HG03378 (cell line): ENCODE measurements at regions not wholly inside any gene's neighbourhood (a gene's known extent, or its start where the extent isn't known, plus 50 kb on each side); places are given as distances from the start of the nearest gene placed in this dataset.
"Not testable (repeated sequence)": the region's sequence is repeated elsewhere in the genome, so short reads cannot be mapped to it uniquely, and the experiment has no call there.

Experiments used
- ATAC-seq: cut with Tn5 transposase; IDR thresholded peaks from one replicate; pipeline ENCODE4 v1.9.1; 2021; ENCODE audit warnings: mild to moderate bottlenecking, moderate library complexity; ENCODE audit not compliant: unreplicated experiment

GRCh38 chr7:65254061-65254460 lies 119.6 kb upstream of the ZNF92 start:
- ATAC-seq = no peak

GRCh38 chr7:65251851-65252620 lies 121.6 kb upstream of the ZNF92 start:
- peak; percentile 81 for ATAC-seq

GRCh38 chr7:65250697-65251395 lies 122.8 kb upstream of the ZNF92 start:
- ATAC-seq = no peak

GRCh38 chr7:65250216-65250615 lies 123.4 kb upstream of the ZNF92 start:
- no peak for ATAC-seq

- ATAC-seq = no peak
Observed at GRCh38 chr7:65247491-65247890, 126.2 kb upstream of the ZNF92 start.

- ATAC-seq = no peak
Observed at GRCh38 chr7:65239707-65240352, 133.8 kb upstream of the ZNF92 start.

- no peak for ATAC-seq
Observed at GRCh38 chr7:65239324-65239706, 134.3 kb upstream of the ZNF92 start.

- no peak for ATAC-seq
Observed at GRCh38 chr7:65238785-65239184, 134.9 kb upstream of the ZNF92 start.

- ATAC-seq = no peak
Observed at GRCh38 chr7:65235586-65235985, 138.1 kb upstream of the ZNF92 start.

- ATAC-seq = no peak
Observed at GRCh38 chr7:65233409-65234034, 140.1 kb upstream of the ZNF92 start.

- no peak for ATAC-seq
Observed at GRCh38 chr7:65230231-65230630, 143.4 kb upstream of the ZNF92 start.

GRCh38 chr7:65225422-65226006 lies 148.1 kb upstream of the ZNF92 start:
- ATAC-seq = no peak

- ATAC-seq = no peak
Observed at GRCh38 chr7:65222655-65223054, 151.0 kb upstream of the ZNF92 start.

GRCh38 chr7:65221683-65222082 lies 152.0 kb upstream of the ZNF92 start:
- ATAC-seq = no peak

- no peak for ATAC-seq
Observed at GRCh38 chr7:65219623-65220022, 154.0 kb upstream of the ZNF92 start.

GRCh38 chr7:65216469-65216868 lies 157.2 kb upstream of the ZNF92 start:
- no peak for ATAC-seq

- ATAC-seq = not testable (repeated sequence)
Observed at GRCh38 chr7:65213260-65213659, 160.4 kb upstream of the ZNF92 start.

GRCh38 chr7:65199221-65199620 lies 174.4 kb upstream of the ZNF92 start:
- ATAC-seq = not testable (repeated sequence)

GRCh38 chr7:65193334-65194058 lies 180.2 kb upstream of the ZNF92 start:
- not testable (repeated sequence) for ATAC-seq

GRCh38 chr7:65177041-65177440 lies 170.6 kb upstream of the ERV3-1 start:
- ATAC-seq = not testable (repeated sequence)
